A549 (cell line): ENCODE measurements at regions not wholly inside any gene's neighbourhood (a gene's known extent, or its start where the extent isn't known, plus 50 kb on each side); places are given as distances from the start of the nearest gene placed in this dataset.

ENCODE experiments used
- ATAC-seq, 2 experiments: fragments of 200-7000 bp in 1 of 2; fragments of >200 bp in 1 of 2; cut with Nextera tagmentation in 1 of 2; cut with Tn5 transposase in 1 of 2; 3 replicates each; pipeline versions ENCODE4 v1.8.0 to v1.9.1; 2018 to 2020; ENCODE audit warnings: mild to moderate bottlenecking in 1 of 2, moderate library complexity in 1 of 2
- CTCF ChIA-PET: fragments of 300-600 bp; sonication (Branson Sonifier 250); formaldehyde crosslinking; extraction: SDS; loops from one replicate; lab custom pipeline; 2021; ENCODE audit warnings: antibody characterized with exemption, inconsistent platforms; lab: Yijun Ruan, JAX
- POLR2A ChIA-PET: fragments of 350-600 bp; formaldehyde crosslinking; extraction: SDS; loops from one replicate; lab custom pipeline; 2021; ENCODE audit warnings: antibody characterized with exemption, inconsistent platforms; lab: Yijun Ruan, JAX
- DNase-seq, 2 experiments: peaks; one replicate each; pipeline versions ENCODE4 v3.0.0 to v3.0.0-alpha.2; 2011 to 2016; ENCODE audit warnings: low read depth in 1 of 2, low spot score in 1 of 2
- FAIRE-seq: peaks from 2 replicates; lab custom pipeline; 2011; peaks lifted over from hg19 to GRCh38; lab: Jason Lieb, UNC
- H3K27ac ChIP-seq, 2 experiments: fragments of >200 bp; sonication (Bioruptor Twin); formaldehyde crosslinking; 3 replicates each; pipeline ENCODE4 v1.5.1; 2016 to 2017
- H3K4me1 ChIP-seq: fragments of >200 bp; sonication (Bioruptor Twin); formaldehyde crosslinking; 3 replicates; pipeline ENCODE4 v1.6.1; 2016
- H3K4me2 ChIP-seq: fragments of >200 bp; sonication (Bioruptor Twin); formaldehyde crosslinking; 3 replicates; pipeline ENCODE4 v1.6.1; 2016
- H3K4me3 ChIP-seq: fragments of >200 bp; sonication (Bioruptor Twin); formaldehyde crosslinking; 3 replicates; pipeline ENCODE4 v1.5.1; 2016
- H3K9me3 ChIP-seq: fragments of >200 bp; sonication (Bioruptor Twin); formaldehyde crosslinking; 3 replicates; pipeline ENCODE4 v1.6.1; 2016
- BHLHE40 ChIP-seq: IDR thresholded peaks from 2 replicates; pipeline ENCODE4 v1.6.1; 2012; ENCODE audit warnings: low read depth, low read length, inconsistent platforms
- CBX8 ChIP-seq: fragments of 200-600 bp; sonication (generic); IDR thresholded peaks from 2 replicates; pipeline ENCODE4 v1.6.1; 2016
- CEBPB ChIP-seq, 2 experiments: fragments of >200 bp in 1 of 2; sonication (Bioruptor Twin) in 1 of 2; formaldehyde crosslinking in 1 of 2; IDR thresholded peaks; 2 replicates each; pipeline ENCODE4 v1.6.1; 2012 to 2016
- CHD2 ChIP-seq: fragments of 150-350 bp; IDR thresholded peaks from 2 replicates; pipeline ENCODE4 v1.6.1; 2014; ENCODE audit warnings: low read length; ENCODE audit not compliant: partially characterized antibody
- EHF ChIP-seq: fragments of 250-450 bp; sonication (Bioruptor Pico); IDR thresholded peaks from 2 replicates; pipeline ENCODE4 v1.5.0; 2020; ENCODE audit warnings: mild to moderate bottlenecking
- EHMT2 ChIP-seq: fragments of 200-600 bp; sonication (generic); IDR thresholded peaks from 2 replicates; pipeline ENCODE4 v1.6.1; 2016; ENCODE audit warnings: antibody characterized with exemption, low read depth, mild to moderate bottlenecking, moderate library complexity
- ELK1 ChIP-seq: fragments of 150-350 bp; IDR thresholded peaks from 2 replicates; pipeline ENCODE4 v1.6.1; 2014; ENCODE audit warnings: low read depth, mild to moderate bottlenecking, low read length
- ESRRA ChIP-seq: fragments of 150-350 bp; IDR thresholded peaks from 2 replicates; pipeline ENCODE4 v1.6.1; 2014; ENCODE audit warnings: mild to moderate bottlenecking, low read length, borderline replicate concordance
- HEYL ChIP-seq: fragments of 250-450 bp; sonication (Bioruptor Pico); IDR thresholded peaks from 2 replicates; pipeline ENCODE4 v1.8.0; 2021; ENCODE audit warnings: mild to moderate bottlenecking, moderate library complexity
- HOXB13 ChIP-seq: fragments of 250-450 bp; sonication (Bioruptor Pico); IDR thresholded peaks from 2 replicates; pipeline ENCODE4 v1.5.0; 2020; ENCODE audit warnings: low read depth, mild to moderate bottlenecking, moderate library complexity
- HOXB5 ChIP-seq: fragments of 250-450 bp; sonication (Bioruptor Pico); IDR thresholded peaks from 2 replicates; pipeline ENCODE4 v1.5.0; 2020; ENCODE audit warnings: mild to moderate bottlenecking, moderate library complexity
- MAX ChIP-seq: IDR thresholded peaks from 2 replicates; pipeline ENCODE4 v1.6.1; 2012
- POLR2A ChIP-seq: IDR thresholded peaks from 2 replicates; pipeline ENCODE4 v1.6.1; 2012; ENCODE audit warnings: mild to moderate bottlenecking, low read length
- POLR2AphosphoS2 ChIP-seq: conservative IDR thresholded peaks from 2 replicates; pipeline ENCODE4 v1.6.1; 2012; ENCODE audit warnings: low read length, improper control_type of control experiment, inconsistent platforms
- RAD21 ChIP-seq, 2 experiments: fragments of >200 bp in 1 of 2; sonication (Bioruptor Twin) in 1 of 2; formaldehyde crosslinking in 1 of 2; IDR thresholded peaks in 1 of 2; conservative IDR thresholded peaks in 1 of 2; 2 replicates in 1 of 2; 3 replicates in 1 of 2; pipeline ENCODE4 v1.6.1; 2012 to 2018; ENCODE audit warnings: inconsistent platforms in 1 of 2
- RARB ChIP-seq: fragments of 250-450 bp; sonication (Bioruptor Pico); IDR thresholded peaks from 2 replicates; pipeline ENCODE4 v1.8.0; 2021; ENCODE audit warnings: mild to moderate bottlenecking, moderate library complexity
- REST ChIP-seq: fragments of 200-600 bp; sonication (generic); IDR thresholded peaks from 2 replicates; pipeline ENCODE4 v1.6.1; 2016; ENCODE audit warnings: antibody characterized with exemption, mild to moderate bottlenecking, moderate library complexity
- SREBF2 ChIP-seq: fragments of 450-650 bp; IDR thresholded peaks from 2 replicates; pipeline ENCODE4 v1.6.1; 2014; ENCODE audit warnings: mild to moderate bottlenecking, moderate library complexity
- TP53 ChIP-seq: fragments of 250-450 bp; sonication (Bioruptor Pico); IDR thresholded peaks from 2 replicates; pipeline ENCODE4 v1.5.0; 2021; ENCODE audit warnings: mild to moderate bottlenecking, moderate library complexity
- ZFP36 ChIP-seq: fragments of 450-650 bp; IDR thresholded peaks from 2 replicates; pipeline ENCODE4 v1.6.1; 2014; ENCODE audit warnings: borderline replicate concordance; ENCODE audit not compliant: partially characterized antibody
- ZSCAN20 ChIP-seq: fragments of 250-450 bp; sonication (Bioruptor Pico); IDR thresholded peaks from 2 replicates; pipeline ENCODE4 v1.8.0; 2022; ENCODE audit warnings: mild to moderate bottlenecking, moderate library complexity
- WGBS: methylation state at CpG from one replicate; pipeline ENCODE4 v1.1.6; 2017; ENCODE audit errors: missing lambda C conversion rate; 5-methylcytosine and 5-hydroxymethylcytosine counted together
- TF ChIP-seq, protein P1 (sequence below): IDR thresholded peaks from 2 replicates; pipeline ENCODE4 v1.6.1; 2012
- TF ChIP-seq, protein P2 (sequence below): fragments of 250-450 bp; sonication (Bioruptor Pico); IDR thresholded peaks from 2 replicates; pipeline ENCODE4 v1.5.0; 2020; ENCODE audit warnings: low read depth, mild to moderate bottlenecking, moderate library complexity

DNA sequence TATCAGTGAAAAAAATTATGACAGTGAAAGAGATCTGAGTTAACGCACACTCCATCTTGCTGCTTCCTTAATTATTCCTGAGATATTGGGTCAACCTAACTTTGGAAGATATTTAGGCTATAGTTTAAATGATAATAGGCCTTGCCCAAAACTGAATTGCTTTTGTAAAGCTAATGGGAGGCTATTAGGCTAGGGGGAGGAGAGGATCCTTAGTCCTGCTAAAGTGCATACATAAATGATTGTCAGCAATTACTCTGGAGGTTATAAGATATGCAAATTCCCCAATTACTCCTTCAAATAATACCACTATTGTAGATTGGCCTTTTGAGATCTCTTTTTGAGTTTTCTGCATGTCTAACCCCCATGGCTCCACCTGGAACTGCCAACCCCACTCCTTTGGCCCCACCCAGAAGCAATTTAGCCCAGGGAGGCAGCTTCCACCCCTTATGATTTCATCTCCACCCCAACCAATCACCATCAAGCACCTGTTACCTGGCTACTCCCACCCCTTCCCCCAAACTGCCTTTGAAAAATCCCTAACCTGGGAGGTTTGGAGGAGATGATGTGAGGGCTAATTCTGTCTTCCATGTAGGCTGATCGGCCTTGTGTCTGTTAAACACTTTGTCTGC lies 509.3 kb upstream of the TGFBR2 start:
- Histone ChIP-seq H3K4me1 (peaks cover 15% of the 10 kb centered on the region), H3K9me3 (0 out of 3 replicates have a peak, but pooled peaks cover 5% of the 10 kb centered on the region), H3K4me3 (no peak overlapping the region), H3K4me2 (no peak overlapping the region), H3K27ac (peak overlapping the region in 1 of 2 experiments; percentile 4; a peak in 1 of 6 replicates)
- ATAC-seq (no peak), DNase-seq (no peak), FAIRE-seq (no peak)
- ChIA-PET CTCF (interaction anchor here (1.0 kb wide), 1 partner anchor 9 kb away, joined by 3 read pairs; no protein-coding TSS in a partner anchor), POLR2A (no interaction called here)
- WGBS, result 71% methylated on average over 2 of the region's 2 CpGs
- TF ChIP-seq ELK1, result no peak
- no peak for TF ChIP-seq BHLHE40
- no peak for TF ChIP-seq TP53 (CRISPR knock-in tag)
- no peak for TF ChIP-seq EHMT2
- no peak for TF ChIP-seq RAD21 (conservative IDR thresholded peaks at IDR 0.05 in 1 of 2, IDR thresholded peaks at IDR 0.05 in 1 of 2)
- no peak for TF ChIP-seq ESRRA
- no peak for TF ChIP-seq HEYL (CRISPR knock-in tag)
- TF ChIP-seq ZSCAN20, result no peak
- no peak for TF ChIP-seq RARB (CRISPR knock-in tag)
- TF ChIP-seq HOXB13 (CRISPR knock-in tag), result no peak

GRCh38 chr3:30098243-30098642 lies 508.2 kb upstream of the TGFBR2 start:
- H3K4me2 ChIP-seq, result peak overlapping the region; percentile 60
- peaks cover 15% of the 10 kb centered on the region for H3K4me1 ChIP-seq
- H3K9me3 ChIP-seq, result 0 out of 3 replicates have a peak, but pooled peaks cover 5% of the 10 kb centered on the region
- FAIRE-seq, result peak; percentile 7
- no peak for TF ChIP-seq HOXB13 (CRISPR knock-in tag)
- TF ChIP-seq CEBPB (IDR thresholded peaks at IDR 0.05), result no peak
- no peak for TF ChIP-seq ELK1
- no peak for TF ChIP-seq POLR2AphosphoS2
- TF ChIP-seq CHD2, result no peak
- no peak for TF ChIP-seq HOXB5 (CRISPR knock-in tag)
- no peak for TF ChIP-seq CBX8
- TF ChIP-seq EHMT2, result no peak
- TF ChIP-seq, protein P1, sequence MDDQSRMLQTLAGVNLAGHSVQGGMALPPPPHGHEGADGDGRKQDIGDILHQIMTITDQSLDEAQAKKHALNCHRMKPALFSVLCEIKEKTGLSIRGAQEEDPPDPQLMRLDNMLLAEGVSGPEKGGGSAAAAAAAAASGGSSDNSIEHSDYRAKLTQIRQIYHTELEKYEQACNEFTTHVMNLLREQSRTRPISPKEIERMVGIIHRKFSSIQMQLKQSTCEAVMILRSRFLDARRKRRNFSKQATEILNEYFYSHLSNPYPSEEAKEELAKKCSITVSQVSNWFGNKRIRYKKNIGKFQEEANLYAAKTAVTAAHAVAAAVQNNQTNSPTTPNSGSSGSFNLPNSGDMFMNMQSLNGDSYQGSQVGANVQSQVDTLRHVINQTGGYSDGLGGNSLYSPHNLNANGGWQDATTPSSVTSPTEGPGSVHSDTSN, result no peak
- no peak for TF ChIP-seq REST
- TF ChIP-seq, protein P2, sequence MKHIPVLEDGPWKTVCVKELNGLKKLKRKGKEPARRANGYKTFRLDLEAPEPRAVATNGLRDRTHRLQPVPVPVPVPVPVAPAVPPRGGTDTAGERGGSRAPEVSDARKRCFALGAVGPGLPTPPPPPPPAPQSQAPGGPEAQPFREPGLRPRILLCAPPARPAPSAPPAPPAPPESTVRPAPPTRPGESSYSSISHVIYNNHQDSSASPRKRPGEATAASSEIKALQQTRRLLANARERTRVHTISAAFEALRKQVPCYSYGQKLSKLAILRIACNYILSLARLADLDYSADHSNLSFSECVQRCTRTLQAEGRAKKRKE (CRISPR knock-in tag), result no peak
- TF ChIP-seq BHLHE40, result no peak
- no peak for TF ChIP-seq SREBF2
- TF ChIP-seq ZFP36, result no peak
- TF ChIP-seq MAX, result no peak
- TF ChIP-seq POLR2A, result no peak
- no peak for TF ChIP-seq RARB (CRISPR knock-in tag)
- no peak for TF ChIP-seq EHF (CRISPR knock-in tag)
- no peak for DNase-seq
- ChIA-PET POLR2A (no interaction called here), CTCF (interaction anchor here (0.6 to 1.0 kb wide), 2 partner anchors 10 to 465 kb away, joined by 3 to 4 read pairs; no protein-coding TSS in a partner anchor)
- no peak overlapping the region for H3K4me3 ChIP-seq
- H3K27ac ChIP-seq, result peak overlapping the region in 1 of 2 experiments; percentile 68; a peak in 3 of 6 replicates
- ATAC-seq, result no peak
